Renal pelvis (tissue), 1 donor: ENCODE measurements at regions not wholly inside any gene's neighbourhood (a gene's known extent, or its start where the extent isn't known, plus 50 kb on each side); places are given as distances from the start of the nearest gene placed in this dataset.

Source experiments
- DNase-seq: peaks from one replicate; pipeline ENCODE4 v3.0.0-alpha.2; 2013

DNA sequence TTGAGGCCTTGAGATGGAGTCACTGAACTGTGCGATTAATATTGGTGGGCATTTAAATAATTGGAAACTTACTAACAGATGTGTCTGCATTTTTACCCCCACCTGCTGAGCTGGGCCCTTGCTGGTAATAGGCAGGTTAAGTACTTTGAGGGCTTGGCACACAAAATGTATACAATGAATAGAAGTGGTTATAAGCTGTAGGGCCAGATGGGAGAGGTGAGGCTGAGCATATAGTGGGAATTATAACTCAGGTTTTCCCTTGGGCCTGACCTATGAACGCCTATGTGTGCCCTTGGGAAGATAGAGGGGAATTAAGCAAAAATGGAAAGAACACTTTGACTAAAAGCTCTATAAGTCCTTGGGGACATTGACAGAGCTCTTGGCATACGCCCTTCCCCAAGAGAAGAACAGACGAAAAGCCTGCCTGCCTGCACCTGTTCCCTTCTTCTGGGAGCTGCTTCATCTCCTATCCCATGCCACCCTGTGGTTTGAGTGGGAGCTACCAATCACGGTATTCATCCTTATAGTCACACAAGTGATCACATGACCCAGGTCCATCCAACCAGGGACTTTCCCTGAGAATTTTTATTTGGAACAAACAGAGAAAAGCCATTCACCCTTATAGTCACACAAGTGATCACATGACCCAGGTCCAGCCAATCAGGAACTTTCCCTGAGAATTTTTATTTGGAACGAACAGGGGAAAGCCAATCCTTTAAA lies 260.7 kb upstream of the CSF3R start:
- DNase-seq, result no peak

DNA sequence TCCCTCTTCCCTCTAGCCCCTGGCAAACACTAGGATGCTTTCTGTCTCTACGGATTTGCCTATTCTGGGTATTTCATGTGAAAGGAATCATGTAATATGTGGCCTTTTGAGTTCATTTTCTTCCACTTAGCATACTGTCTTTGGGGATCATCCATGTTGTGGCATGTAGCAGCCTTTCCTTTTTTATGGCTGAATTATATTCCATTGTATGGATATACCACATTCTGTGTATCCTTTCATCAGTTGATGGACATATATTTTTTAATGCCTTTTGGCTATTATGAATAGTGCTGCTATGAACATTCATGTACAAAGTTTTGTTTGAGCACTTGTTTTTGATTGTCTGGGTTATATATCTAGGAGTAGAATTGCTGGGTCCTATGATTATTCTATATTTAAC lies 258.4 kb upstream of the CSF3R start:
- no peak for DNase-seq

DNA sequence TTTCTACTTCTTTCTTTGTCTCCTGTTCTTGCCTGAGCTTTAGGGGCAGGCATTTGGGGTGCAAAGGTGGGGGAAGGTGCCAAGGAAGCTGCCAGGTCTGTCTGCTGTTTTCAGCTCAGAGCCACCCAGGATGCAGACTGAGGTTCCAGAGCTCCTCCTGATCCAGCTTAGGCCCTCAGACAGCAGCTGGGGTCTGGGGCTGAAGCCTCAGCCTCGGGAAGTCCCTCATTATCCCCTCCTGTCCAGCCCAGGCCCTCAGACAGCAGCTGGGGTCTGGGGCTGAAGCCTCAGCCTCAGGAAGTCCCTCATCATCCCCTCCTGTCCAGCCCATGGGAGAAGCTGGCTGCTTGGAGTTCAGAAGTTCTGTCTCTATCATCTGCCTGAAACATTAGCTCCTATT lies 257.7 kb upstream of the CSF3R start:
- no peak for DNase-seq

DNA sequence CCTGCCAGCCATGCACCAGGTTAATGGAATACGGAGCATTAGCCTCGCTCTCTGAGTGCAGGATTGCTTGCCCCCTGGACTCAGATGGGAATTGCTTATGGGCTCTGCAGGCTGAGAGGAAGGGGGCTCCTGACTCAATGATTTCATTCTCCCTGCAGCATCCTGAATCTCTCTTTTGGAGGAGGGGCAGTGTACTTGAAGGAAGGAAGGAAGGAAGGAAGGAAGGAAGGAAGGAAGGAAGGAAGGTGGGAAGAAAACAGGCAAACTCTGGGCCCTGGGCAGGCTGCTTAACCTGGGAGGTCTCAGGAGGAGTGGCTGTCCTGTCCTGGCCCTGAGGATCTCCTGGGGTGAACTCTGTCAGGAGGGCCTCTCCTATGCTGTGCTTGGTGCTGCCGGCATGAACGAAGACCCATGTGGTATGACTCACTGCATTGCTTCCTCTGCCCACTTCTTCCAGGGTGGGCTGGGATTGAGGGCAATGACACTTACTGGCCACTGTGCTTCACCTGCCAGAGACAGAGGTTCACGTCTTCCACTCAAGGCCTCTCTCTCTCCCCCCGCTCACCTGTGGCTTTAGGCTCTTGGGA lies 257.1 kb upstream of the CSF3R start:
- DNase-seq, result no peak

DNA sequence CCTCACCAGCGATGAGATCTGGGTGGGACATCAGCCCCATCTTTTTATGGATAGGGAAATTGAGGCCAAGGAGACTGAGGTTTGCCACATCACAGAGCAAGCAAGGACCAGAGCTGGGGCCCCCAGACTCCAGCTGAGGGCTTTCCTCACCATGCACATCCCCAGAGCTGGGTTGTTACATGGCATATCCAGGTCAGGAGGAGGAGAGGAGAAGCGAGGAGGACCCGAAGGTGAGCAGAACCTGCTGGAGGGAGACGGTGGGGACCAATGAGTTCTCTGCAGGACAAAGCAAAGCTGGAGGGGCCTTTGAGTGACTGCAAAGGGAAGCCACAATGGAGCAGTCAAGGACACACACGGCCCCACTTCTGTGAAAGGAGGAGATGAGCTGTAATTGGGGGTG lies 255.5 kb upstream of the CSF3R start:
- no peak for DNase-seq

DNA sequence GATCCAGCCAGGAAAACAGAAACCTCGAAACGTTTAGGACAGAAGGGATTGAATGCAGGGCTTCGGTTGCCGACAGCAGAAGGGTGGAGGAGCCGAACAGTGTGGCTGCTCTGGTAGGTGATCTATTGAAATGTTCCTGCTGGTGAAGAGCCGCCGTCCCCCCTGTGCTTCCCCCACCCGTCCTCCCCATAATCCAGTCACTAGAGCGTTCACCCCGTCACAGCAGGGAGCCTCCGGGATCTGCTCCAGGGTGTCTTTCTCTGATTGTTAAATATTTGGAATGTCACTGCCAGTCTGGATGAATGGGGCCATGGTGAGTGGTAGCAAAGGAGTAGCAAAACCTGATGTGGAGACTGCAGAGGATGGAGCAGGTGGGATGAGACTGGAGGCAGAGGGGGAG lies 255.1 kb upstream of the CSF3R start:
- no peak for DNase-seq

DNA sequence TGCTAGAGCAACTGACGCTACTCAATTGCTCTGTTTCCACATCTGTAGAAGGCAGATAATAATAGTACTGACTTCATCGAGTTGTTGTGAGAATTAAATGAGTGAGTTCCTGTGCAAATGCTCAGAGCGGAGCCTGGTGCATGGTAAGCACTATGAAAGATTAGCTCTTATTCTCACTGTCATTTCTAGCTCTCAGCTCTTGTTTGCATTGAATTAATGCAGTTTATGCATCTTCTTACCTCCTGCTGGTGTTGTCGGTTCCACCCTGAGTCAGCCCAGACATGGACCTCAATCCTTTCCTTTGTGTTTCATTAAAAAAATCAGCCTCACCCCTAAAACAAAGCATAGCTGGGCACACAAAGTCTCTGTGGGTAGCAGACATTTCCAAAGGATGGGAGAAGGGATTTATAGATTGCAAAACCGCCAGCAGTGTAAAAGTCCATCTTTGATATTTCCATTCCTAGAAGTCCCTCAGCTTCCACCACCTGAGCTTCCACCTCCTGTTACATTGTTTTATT lies 254.4 kb upstream of the CSF3R start:
- no peak for DNase-seq

DNA sequence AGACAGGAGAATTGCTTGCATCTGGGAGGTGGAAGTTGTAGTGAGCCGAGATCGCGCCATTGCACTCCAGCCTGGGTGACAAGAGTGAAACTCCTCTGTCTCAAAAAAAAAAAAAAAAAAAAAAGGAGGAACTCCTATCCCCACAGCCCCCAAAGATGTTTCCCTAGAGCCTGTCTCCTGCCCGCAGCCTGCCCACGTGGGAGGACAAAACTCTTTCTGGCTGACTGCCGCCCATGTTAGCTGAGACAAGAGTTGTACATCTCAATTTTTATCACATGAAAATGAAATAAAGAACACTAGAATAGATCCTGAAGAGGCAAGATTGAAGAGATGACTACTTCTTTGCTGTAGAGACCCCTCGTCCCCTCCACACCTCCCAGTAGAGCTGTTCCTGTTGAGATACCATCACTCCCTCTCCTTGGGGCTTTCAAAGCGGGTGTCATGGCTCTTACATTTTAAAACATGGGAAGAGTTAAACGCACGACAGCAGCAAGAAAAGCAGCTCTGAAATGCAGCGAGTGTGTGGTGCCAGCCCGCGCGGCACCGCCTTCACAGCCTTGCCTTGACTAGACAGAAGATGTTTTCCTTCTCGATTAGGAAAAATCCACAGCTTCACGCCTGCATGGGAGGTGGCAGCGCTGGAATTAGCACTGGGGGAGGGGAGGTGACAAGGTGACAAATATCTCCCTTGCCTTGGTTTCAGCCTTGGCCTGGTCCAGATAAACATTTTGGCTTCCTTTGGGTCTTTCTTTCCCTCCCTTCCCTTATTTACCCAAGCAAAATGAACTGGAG lies 253.4 kb upstream of the CSF3R start:
- no peak for DNase-seq

DNA sequence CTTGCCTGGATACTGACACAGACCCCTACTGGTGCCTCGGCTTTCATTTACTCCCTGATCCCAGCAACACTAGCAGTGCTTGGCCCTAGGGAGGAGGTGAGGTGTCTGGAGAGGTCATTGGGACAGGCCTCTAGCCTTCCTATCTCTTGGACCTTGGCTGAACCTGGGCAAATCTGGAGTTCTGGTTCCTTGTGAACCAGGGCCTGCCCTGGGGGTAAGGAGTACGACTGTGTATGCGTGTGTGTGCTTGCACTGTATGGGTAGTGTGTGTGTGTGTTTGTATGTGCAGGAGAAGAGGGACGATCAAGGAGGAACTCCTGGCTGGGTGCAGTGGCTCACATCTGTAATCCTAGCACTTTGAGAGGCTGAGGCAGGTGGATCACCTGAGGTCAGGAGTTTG lies 252.7 kb upstream of the CSF3R start:
- no peak for DNase-seq

DNA sequence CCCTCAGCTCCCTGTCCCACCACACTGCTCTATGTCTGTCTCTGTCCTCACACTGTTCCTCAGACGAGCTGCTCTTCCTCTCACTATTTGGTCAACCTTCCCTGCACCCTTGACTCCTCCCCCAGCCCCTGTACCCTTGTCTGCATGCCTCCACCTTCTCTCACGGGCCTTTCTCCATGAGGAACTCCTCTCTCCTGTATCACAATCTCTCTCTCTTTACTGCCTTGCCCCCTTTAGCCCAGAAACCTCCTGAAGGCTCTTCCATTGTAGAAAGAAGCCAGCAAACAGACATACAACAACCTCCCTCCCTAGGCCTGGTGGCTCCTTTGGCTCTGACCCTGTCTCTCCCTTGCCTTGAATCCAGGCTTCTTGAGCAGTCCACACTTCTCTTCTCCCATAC lies 251.6 kb upstream of the CSF3R start:
- no peak for DNase-seq

DNA sequence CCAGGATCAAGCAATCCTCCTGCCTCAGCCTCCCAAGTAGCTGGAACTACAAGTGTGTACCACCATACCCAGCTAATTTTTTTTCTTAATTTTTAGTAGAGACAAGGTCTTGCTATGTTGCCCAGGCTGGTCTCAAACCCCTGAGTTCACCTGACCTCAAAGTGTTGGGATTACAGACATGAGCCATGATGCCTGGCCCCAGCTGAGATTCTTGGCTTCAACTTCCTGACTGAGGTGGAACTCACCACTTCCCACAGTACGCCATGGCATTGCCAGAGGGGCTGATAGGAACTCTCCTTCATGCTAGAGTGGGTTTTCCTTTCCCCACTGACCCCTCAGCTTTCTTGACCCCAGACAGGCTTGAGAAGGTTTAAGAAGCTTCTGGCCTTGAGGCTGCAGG lies 251.0 kb upstream of the CSF3R start:
- no peak for DNase-seq

DNA sequence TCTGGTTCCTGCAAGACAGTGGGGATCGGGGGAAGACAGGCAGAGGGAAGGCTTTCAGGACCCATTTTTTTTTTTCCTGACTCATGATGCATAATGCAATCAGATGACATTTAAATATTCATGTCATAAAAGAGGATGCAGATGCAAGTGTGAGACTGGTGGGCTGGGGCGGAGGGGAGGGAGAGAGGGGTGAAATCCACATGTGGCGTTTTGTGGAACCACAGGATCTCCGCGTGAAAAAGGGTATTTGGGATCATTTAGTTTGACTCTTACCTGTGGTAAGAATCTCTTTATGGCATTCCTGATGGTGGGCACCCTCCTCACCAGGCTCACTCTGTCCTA lies 249.3 kb upstream of the CSF3R start:
- no peak for DNase-seq

DNA sequence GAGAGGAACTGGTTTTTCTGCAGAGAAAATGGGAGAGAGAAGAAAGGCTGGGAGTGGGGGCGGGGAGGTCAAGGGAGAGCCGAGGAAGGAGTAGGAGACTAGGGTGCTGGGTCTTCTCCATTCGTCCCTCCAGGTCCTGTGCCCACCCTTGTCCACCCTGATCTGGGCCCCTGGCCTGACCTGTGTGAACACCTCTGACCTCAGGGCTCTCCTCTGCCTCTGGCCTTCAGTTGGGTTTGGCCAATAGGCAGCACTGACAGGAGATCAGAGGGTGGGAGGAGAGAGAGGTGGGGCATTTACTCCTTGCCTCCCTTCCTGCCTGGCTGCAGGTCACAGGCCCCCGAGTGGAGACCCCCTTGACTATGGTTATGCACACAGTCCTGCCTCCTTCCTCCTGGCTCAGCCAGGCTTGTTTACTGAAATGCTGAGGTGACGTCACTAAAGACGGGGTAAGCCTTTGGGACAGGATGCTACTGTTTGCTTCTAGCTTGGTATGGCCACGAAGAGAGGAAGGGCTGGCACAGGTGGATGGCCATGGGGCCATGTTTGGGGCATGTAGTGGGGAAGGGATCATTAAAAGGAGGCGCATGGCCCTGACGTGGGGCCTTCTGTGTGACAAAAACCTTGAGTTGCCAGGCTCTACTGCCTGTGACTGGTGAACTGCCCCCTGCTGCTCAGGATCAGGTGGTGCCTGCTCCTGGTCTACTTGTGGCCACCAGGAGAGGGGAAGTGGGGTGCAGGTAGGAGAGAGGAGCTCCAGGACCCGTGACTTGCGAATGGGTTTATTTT lies 248.7 kb upstream of the CSF3R start:
- DNase-seq, result no peak

DNA sequence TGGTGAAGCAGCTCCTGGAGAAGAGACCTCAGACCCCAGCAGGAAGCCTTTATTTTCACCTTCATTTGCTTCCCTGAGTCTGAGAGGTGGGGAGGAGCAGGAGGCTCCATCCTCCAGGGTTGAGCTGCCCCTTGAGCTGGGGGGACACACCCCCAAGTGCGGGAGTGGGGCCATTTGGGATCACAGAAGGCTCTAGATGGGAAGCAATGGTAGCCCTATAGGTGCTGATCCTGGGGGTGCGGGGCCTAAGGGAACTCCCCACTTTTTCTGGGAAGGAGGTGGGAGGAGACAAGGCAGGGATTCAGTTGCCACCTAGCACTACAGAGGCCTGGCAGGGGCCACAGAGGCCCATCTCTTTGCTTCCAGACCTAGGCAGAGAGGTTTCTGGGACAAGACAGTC lies 247.9 kb upstream of the CSF3R start:
- no peak for DNase-seq

DNA sequence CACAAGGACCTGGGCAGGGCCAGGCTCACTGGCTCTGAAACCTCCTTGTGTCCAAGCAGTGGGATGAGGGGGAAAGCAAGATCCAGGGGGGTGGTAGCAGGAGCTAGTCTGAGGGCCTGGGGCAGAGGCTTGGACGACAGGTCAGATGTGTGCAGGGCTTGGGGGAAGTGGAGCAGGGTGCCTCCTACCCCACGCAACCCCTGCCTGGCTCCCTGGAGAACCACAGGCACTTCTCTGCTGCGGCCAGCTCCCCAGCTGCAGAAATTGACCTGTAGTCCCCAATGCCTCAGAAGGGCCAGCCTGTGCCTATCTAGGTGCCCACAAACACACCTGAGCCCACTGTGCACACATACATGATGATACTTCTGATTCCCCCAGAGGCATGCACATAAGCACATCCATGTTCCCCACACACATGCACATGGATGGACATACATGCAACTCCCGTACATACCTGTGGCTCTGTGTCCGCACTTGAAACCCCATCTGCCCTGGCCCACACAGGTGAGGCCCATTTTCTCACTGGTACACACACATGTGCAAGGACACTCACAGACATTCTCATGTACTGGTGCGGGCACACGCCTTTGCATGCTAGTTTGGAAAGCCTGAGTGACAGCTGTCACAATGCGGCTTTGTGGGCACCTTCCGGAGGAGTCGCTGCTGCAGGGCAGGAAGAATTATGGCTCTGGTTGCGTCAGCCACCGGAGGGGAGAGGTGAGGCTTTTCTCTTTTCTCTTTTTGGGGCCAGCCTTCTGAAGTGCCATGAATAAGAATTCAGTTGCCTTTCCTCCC lies 247.2 kb upstream of the CSF3R start:
- no peak for DNase-seq

DNA sequence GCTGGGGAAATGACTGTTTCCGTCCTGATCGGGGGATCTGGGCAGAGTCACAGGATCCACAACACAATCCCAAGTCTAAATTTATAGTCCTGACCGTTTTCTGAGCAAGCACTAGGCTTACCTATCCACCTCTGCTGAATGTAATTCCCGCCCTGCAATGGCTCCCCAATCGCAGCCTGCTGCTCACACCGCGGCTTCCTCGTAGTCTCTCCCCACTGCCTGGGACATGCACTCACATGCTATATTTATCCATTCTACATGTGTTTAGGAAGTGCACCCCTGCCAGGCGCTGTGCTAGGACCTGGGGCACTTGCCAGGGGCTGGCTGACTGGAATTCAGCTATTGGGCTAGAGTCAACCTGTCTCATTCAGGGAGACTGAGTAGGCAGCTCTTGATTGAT lies 246.6 kb upstream of the CSF3R start:
- no peak for DNase-seq

DNA sequence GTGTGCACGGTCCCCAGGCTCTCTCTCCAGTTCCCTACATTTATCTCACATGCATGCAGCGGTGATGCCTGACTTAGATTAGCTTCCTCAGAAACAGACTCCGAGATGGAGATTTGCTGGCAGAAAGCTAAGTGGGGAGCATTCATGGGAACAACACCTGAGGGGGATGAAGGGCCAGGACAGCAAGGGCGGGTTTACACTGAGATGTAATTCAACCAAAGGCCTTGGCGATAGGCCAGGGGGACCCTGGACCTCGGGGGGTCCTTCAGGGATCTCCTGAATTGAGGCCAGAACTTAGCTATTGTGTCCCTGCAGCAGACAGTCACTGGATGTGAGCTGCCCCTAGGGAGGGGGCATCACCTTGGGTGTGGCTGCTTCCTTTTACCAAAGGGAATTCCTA lies 246.1 kb upstream of the CSF3R start:
- DNase-seq, result no peak

DNA sequence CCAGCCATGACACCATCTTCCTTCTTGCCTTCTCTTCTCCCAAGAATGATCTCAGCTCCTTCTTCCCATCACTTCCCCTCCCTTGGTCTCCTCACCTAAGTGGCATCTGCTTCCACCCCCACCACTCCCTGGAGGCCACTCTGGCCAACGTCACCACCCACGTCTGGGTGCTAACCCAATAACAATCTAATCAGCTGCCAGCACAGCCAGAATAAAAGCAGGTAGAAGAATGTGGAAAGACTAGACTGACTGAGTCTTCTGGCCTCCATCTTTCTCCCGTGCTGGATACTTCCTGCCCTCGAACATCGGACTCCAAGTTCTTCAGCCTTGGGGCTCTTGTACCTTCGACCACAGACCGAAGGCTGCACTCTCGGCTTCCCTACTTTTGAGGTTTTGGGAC lies 245.3 kb upstream of the CSF3R start:
- DNase-seq, result no peak

DNA sequence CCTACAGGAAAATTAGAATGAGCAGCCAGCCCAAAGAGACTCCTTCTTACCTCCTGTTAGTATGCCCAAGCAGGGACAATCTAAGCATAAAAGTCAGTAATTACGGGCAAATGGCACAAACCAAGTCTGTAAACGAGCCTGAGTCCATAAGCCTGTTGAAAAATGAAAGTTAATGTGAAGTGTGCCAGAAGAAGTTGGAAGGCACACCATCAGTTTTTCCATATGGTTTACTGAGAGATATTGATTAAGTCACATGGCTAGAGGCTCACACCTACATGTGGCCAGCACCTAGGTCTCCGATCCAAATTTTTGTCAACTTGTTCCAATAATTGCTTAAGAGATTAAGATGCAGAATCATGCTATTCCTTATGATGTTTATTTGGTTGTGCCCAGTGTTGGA lies 242.4 kb upstream of the CSF3R start:
- DNase-seq, result no peak

DNA sequence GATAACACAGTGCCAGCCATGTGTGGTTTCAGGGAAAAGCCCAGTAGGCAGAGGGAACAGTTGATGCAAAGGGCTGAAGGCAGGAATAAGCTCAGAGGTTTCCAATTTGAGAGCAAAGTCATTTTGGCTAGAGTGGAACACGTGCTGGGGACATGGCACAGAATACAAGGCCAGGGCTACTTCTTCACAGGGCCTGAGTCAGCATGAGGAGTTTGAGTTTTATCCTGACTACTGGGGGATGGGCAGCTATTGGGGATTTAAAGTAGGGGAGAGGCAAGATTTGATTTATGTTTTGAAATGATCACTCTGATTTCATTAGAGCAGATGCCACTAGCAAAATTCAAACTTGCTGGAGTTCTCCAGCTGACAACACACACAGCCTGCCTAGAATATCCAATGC lies 241.1 kb upstream of the CSF3R start:
- DNase-seq, result no peak

DNA sequence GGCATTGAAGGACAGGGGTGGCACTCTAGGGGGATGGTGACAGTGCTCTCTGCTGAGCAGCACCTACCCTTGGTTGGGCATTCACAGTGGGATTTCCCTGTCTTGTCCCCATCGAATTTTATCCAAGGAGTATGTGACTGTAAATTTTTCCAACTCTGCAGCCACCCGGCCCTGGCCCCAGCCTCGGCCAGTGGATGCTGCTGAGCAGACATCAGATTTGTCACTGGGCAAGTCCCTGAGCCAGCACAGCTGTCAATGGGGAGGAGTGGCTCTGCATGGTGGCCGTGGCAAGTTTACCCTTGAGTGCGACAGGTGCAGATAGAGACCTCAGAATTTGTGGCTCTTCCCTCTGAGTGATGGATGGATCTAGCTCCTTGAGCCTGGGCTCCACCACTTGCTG lies 240.2 kb upstream of the CSF3R start:
- DNase-seq, result no peak

DNA sequence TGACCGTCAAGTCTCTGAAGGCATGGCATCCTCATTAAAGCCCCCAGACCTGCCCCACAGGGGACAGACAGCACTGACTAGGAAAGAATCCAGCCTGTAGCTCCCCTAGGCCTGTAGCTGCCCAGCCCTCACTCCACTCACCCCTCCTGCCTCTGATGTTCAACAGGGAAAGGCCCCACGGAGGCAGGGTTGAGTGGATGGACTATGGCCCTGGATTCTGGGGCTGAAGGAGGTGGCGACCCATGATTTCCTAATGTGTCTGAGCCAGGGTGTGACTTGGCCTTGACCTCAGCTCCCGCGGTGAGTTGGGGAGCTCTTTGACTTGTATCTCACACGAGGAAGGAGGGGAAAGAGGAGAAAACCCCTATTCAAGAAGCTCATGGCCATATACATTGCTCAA lies 238.5 kb upstream of the CSF3R start:
- DNase-seq, result no peak
